Ascending aorta (tissue), 2 donors: ENCODE measurements at regions not wholly inside any gene's neighbourhood (a gene's known extent, or its start where the extent isn't known, plus 50 kb on each side); places are given as distances from the start of the nearest gene placed in this dataset.

Experiments used
- DNase-seq, 2 donors: peaks; one replicate each; pipeline ENCODE4 v3.0.0-alpha.2; 2019; ENCODE audit warnings: low spot score in 2 of 2
- H3K27ac ChIP-seq, 2 donors: fragments of 200-600 bp; sonication (generic); one replicate each; pipeline ENCODE4 v1.5.1; 2016 to 2017; ENCODE audit warnings: mild to moderate bottlenecking in 1 of 2
- H3K27me3 ChIP-seq: fragments of 200-600 bp; sonication (generic); one replicate; pipeline ENCODE4 v1.5.1; 2017
- H3K36me3 ChIP-seq, 2 donors: fragments of 200-600 bp; sonication (generic); one replicate each; pipeline ENCODE4 v1.5.1; 2016
- H3K4me1 ChIP-seq, 2 donors: fragments of 200-600 bp; sonication (generic); one replicate each; pipeline ENCODE4 v1.5.1; 2016 to 2017; ENCODE audit warnings: mild to moderate bottlenecking in 1 of 2
- H3K4me3 ChIP-seq, 2 donors: fragments of 200-600 bp; sonication (generic); one replicate each; pipeline ENCODE4 v1.5.1; 2016 to 2017; ENCODE audit warnings: mild to moderate bottlenecking in 1 of 2
- H3K9me3 ChIP-seq, 2 donors: fragments of 200-600 bp; sonication (generic); one replicate each; pipeline ENCODE4 v1.5.1; 2016
- CTCF ChIP-seq, 3 experiments: fragments of 200-600 bp in 2 of 3; fragments of 450-650 bp in 1 of 3; sonication (generic) in 2 of 3; IDR thresholded peaks; one replicate each; pipeline ENCODE4 v1.5.1; 2016 to 2019; ENCODE audit warnings: antibody characterized with exemption in 3 of 3, mild to moderate bottlenecking in 1 of 3, moderate library complexity in 1 of 3
- intact Hi-C: fragments of 100-400 bp; cut with DNase I; formaldehyde crosslinking; loops from one replicate; pipeline ENCODE4 v1.15.1; 2023

DNA sequence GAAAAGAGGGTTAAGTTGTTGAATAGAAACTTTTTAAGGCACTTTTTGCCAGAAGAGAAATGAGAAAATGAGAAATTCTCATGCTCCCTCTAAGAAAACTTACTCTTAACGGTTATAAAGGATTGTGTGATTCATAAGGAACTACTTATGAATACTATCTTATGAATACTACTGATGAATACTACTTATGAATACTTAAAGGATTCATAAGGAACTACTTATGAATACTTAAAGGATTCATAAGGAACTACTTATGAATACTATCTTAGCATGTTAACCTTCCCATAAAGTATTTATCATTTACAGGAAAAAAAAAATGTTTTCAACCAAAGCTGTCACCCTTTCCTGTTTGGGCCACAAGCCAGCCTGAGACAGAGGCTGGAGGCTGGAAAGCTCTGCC, 53.1 kb upstream of the UCN3 start:
- TF ChIP-seq CTCF (IDR thresholded peaks at IDR 0.05) = no peak
- intact Hi-C loops = no loop called here
- Histone ChIP-seq H3K27ac (no peak overlapping the region), H3K4me1 (no peaks in the 10 kb centered on the region), H3K4me3 (no peak overlapping the region), H3K9me3 (no peaks in the 10 kb centered on the region), H3K27me3 (no peaks in the 10 kb centered on the region), H3K36me3 (no peaks in the 10 kb centered on the region)
- DNase-seq = no peak

DNA sequence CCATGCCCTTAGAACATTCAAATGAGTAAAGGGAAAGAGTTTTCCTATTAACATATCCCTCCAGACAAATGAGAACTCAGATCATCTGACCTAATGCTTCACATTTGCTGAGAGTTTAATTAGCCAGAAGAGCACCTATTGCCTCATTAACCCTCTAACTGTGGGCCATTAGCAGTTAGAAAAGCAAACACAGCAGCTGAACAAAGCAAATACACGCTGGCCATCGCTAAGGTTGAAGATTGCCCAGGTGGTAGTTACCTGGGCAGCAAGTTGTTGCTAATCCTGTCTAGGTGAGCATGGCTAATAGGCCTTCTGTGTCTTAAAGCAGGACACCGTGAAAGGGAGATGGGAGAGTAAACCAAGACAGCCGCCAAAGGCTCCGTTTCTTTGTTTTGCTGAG, 49.9 kb upstream of the UCN3 start:
- Histone ChIP-seq H3K27ac (no peak overlapping the region), H3K4me1 (no peaks in the 10 kb centered on the region), H3K27me3 (no peaks in the 10 kb centered on the region), H3K9me3 (no peaks in the 10 kb centered on the region), H3K4me3 (no peak overlapping the region), H3K36me3 (no peaks in the 10 kb centered on the region)
- DNase-seq = no peak
- intact Hi-C loops = no loop called here
- TF ChIP-seq CTCF (IDR thresholded peaks at IDR 0.05) = no peak
